ENCODE measurements at regions not wholly inside any gene's neighbourhood (a gene's known extent, or its start where the extent isn't known, plus 50 kb on each side); places are given as distances from the start of the nearest gene placed in this dataset.

GRCh38 chr14:89720741-89721729 is 233.5 kb downstream of the EFCAB11 start:
- TF ChIP-seq CTCF (conservative IDR thresholded peaks at IDR 0.05) (no peak), EZH2 (IDR thresholded peaks at IDR 0.05; ENCODE audit: low read depth) (no peak)
